ENCODE measurements at regions not wholly inside any gene's neighbourhood (a gene's known extent, or its start where the extent isn't known, plus 50 kb on each side); places are given as distances from the start of the nearest gene placed in this dataset.

DNA sequence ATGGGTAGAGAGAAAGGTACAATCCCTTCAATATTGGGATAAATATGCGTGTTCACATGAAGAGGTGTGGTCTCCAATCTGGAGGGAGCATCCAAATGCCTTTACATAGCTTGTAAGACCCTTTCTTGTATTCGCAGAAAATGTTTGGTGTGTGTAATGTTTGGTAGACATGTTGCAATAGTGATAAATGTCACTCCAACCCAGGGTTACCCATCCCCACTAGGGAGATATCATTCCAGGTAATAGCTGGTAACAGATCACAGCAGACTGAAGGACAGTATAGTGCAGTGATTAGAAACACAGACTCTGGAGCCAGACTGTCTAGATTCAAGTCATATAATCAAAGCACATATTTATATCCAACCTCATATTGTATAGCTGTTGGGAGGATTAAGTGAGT is 733.6 kb upstream of the TBX3 start:
- Histone ChIP-seq H3K9ac (ENCODE audit: low read length) (no peak overlapping the region), H3K27me3 (ENCODE audit: insufficient read depth, low read length) (no peaks in the 10 kb centered on the region), H2BK120ac (ENCODE audit: insufficient read depth, low read length, poor library complexity) (no peak overlapping the region), H3K4me2 (ENCODE audit: low read length) (no peak overlapping the region), H4K8ac (ENCODE audit: low read depth, low read length) (no peak overlapping the region), H3K9me3 (ENCODE audit: insufficient read depth, low read depth, low read length) (no peaks in the 10 kb centered on the region), H4K12ac (ENCODE audit: low read depth, low read length) (no peak overlapping the region), H3K4me3 (ENCODE audit: low read depth, low read length) (no peak overlapping the region), H3K23ac (ENCODE audit: low read length) (no peak overlapping the region), H3K27ac (ENCODE audit: low read depth, low read length) (no peak overlapping the region), H3K79me1 (ENCODE audit: low read length) (no peaks in the 10 kb centered on the region), H2BK12ac (ENCODE audit: low read length) (no peak overlapping the region), H3K36me3 (ENCODE audit: control insufficient read depth in 1 of 2, insufficient read depth in 2 of 2, low read length in 2 of 2) (no peaks in the 10 kb centered on the region), H4K91ac (ENCODE audit: low read depth, low read length) (no peak overlapping the region), H3K79me2 (ENCODE audit: control insufficient read depth, insufficient read depth, low read length, poor library complexity) (no peaks in the 10 kb centered on the region), H3K14ac (ENCODE audit: low read length) (no peak overlapping the region), H2AFZ (ENCODE audit: insufficient read depth, low read length, poor library complexity) (no peak overlapping the region), H3K4ac (ENCODE audit: low read depth, low read length) (no peak overlapping the region), H3K18ac (ENCODE audit: low read length) (no peak overlapping the region), H3K4me1 (ENCODE audit: control insufficient read depth in 1 of 2, insufficient read depth in 2 of 2, low read length in 2 of 2) (peaks cover 0 to 2% of the 10 kb centered on the region in 2 experiments), H2AK5ac (ENCODE audit: low read length) (no peak overlapping the region), H2BK5ac (ENCODE audit: low read depth, low read length, poor library complexity) (no peak overlapping the region)
- no peak for DNase-seq
- no CpG with 5 or more reads among the region's 2 CpGs for WGBS (ENCODE audit: extremely low coverage, insufficient coverage, insufficient read length)

DNA sequence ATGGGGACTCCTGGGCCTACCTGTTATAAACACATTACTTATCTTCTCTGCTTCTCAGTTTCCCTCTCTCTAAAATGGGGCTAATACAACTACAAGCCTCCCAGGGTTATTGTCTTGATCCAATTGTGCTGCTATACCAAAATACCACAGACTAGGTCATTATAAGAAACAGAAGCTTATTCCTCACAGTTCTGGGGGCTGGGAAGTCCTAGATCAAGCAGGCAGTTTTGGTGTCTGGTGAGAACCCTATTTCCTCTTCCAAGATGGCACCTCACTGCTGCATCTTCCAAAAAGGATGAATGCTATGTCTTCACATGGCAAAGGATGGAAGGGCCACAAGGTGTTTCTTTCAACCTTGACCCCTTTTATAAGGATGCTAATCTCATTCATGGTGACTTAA is 732.9 kb upstream of the TBX3 start:
- Histone ChIP-seq H3K9ac (ENCODE audit: low read length) (no peak overlapping the region), H2AFZ (ENCODE audit: insufficient read depth, low read length, poor library complexity) (no peak overlapping the region), H3K18ac (ENCODE audit: low read length) (no peak overlapping the region), H3K4ac (ENCODE audit: low read depth, low read length) (no peak overlapping the region), H3K4me2 (ENCODE audit: low read length) (no peak overlapping the region), H2BK5ac (ENCODE audit: low read depth, low read length, poor library complexity) (no peak overlapping the region), H3K36me3 (ENCODE audit: control insufficient read depth in 1 of 2, insufficient read depth in 2 of 2, low read length in 2 of 2) (no peaks in the 10 kb centered on the region), H3K27me3 (ENCODE audit: insufficient read depth, low read length) (no peaks in the 10 kb centered on the region), H4K91ac (ENCODE audit: low read depth, low read length) (no peak overlapping the region), H3K79me2 (ENCODE audit: control insufficient read depth, insufficient read depth, low read length, poor library complexity) (no peaks in the 10 kb centered on the region), H3K4me1 (ENCODE audit: control insufficient read depth in 1 of 2, insufficient read depth in 2 of 2, low read length in 2 of 2) (no peaks in the 10 kb centered on the region), H3K27ac (ENCODE audit: low read depth, low read length) (no peak overlapping the region), H4K8ac (ENCODE audit: low read depth, low read length) (no peak overlapping the region), H3K79me1 (ENCODE audit: low read length) (no peaks in the 10 kb centered on the region), H4K12ac (ENCODE audit: low read depth, low read length) (no peak overlapping the region), H2AK5ac (ENCODE audit: low read length) (no peak overlapping the region), H3K14ac (ENCODE audit: low read length) (no peak overlapping the region), H3K23ac (ENCODE audit: low read length) (no peak overlapping the region), H3K9me3 (ENCODE audit: insufficient read depth, low read depth, low read length) (no peaks in the 10 kb centered on the region), H2BK120ac (ENCODE audit: insufficient read depth, low read length, poor library complexity) (no peak overlapping the region), H3K4me3 (ENCODE audit: low read depth, low read length) (peak overlapping the region; percentile 49), H2BK12ac (ENCODE audit: low read length) (no peak overlapping the region)
- DNase-seq = no peak

- WGBS (ENCODE audit: extremely low coverage, insufficient coverage, insufficient read length) = no CpG with 5 or more reads among the region's 3 CpGs
- no peak overlapping the region for H3K9ac ChIP-seq (ENCODE audit: low read length)
These were observed 729.7 kb upstream of the TBX3 start for GRCh38 chr12:115413626-115414025.

DNA sequence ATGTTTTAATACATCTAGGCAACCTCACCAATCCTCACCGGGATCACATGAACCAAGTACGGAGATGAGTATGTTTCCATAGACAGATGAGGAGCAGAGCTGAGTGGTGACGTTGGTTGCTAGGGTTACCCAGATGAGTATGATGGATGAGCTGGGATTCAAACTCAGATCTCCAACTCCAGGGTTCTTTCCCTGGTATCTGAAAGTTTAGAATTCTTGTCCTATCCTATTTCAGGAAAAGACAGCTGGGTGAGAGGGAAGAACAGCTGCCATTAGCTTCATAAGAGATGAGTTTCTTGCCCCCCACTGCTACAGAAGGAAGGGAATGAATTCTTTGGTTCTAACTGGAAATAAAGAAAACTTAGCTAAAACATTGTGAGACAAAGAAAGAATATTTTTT is 728.9 kb upstream of the TBX3 start:
- DNase-seq = no peak
- no peak overlapping the region for H4K12ac ChIP-seq (ENCODE audit: low read depth, low read length)
- H4K91ac ChIP-seq (ENCODE audit: low read depth, low read length) = no peak overlapping the region

More at GRCh38 chr12:115413626-115414025, 729.7 kb upstream of the TBX3 start:
- no peak overlapping the region for H3K27ac ChIP-seq (ENCODE audit: low read depth, low read length)
- H2AK5ac ChIP-seq (ENCODE audit: low read length) = no peak overlapping the region
- H2AFZ ChIP-seq (ENCODE audit: insufficient read depth, low read length, poor library complexity) = no peak overlapping the region
- H2BK120ac ChIP-seq (ENCODE audit: insufficient read depth, low read length, poor library complexity) = no peak overlapping the region
- no peak overlapping the region for H4K12ac ChIP-seq (ENCODE audit: low read depth, low read length)
- no peaks in the 10 kb centered on the region for H3K4me1 ChIP-seq (ENCODE audit: control insufficient read depth in 1 of 2, insufficient read depth in 2 of 2, low read length in 2 of 2)
- H3K36me3 ChIP-seq (ENCODE audit: control insufficient read depth in 1 of 2, insufficient read depth in 2 of 2, low read length in 2 of 2) = no peaks in the 10 kb centered on the region
- H3K23ac ChIP-seq (ENCODE audit: low read length) = no peak overlapping the region
- no peak overlapping the region for H2BK12ac ChIP-seq (ENCODE audit: low read length)
- no peaks in the 10 kb centered on the region for H3K79me1 ChIP-seq (ENCODE audit: low read length)
- H3K27me3 ChIP-seq (ENCODE audit: insufficient read depth, low read length) = no peaks in the 10 kb centered on the region
- H2BK5ac ChIP-seq (ENCODE audit: low read depth, low read length, poor library complexity) = no peak overlapping the region
- H4K8ac ChIP-seq (ENCODE audit: low read depth, low read length) = no peak overlapping the region
- DNase-seq = peak; percentile 74 to 96
- H3K18ac ChIP-seq (ENCODE audit: low read length) = no peak overlapping the region
- no peaks in the 10 kb centered on the region for H3K79me2 ChIP-seq (ENCODE audit: control insufficient read depth, insufficient read depth, low read length, poor library complexity)
- H3K4ac ChIP-seq (ENCODE audit: low read depth, low read length) = no peak overlapping the region
- H3K9me3 ChIP-seq (ENCODE audit: insufficient read depth, low read depth, low read length) = no peaks in the 10 kb centered on the region
- H3K14ac ChIP-seq (ENCODE audit: low read length) = no peak overlapping the region
- no peak overlapping the region for H3K4me2 ChIP-seq (ENCODE audit: low read length)
- no peak overlapping the region for H4K91ac ChIP-seq (ENCODE audit: low read depth, low read length)
- H3K4me3 ChIP-seq (ENCODE audit: low read depth, low read length) = no peak overlapping the region

More for the DNA sequence above, 728.9 kb upstream of the TBX3 start:
- Histone ChIP-seq H3K4me3 (ENCODE audit: low read depth, low read length) (no peak overlapping the region), H2AK5ac (ENCODE audit: low read length) (no peak overlapping the region), H2BK5ac (ENCODE audit: low read depth, low read length, poor library complexity) (no peak overlapping the region), H3K4ac (ENCODE audit: low read depth, low read length) (no peak overlapping the region), H4K8ac (ENCODE audit: low read depth, low read length) (no peak overlapping the region), H3K9me3 (ENCODE audit: insufficient read depth, low read depth, low read length) (no peaks in the 10 kb centered on the region), H3K36me3 (ENCODE audit: control insufficient read depth in 1 of 2, insufficient read depth in 2 of 2, low read length in 2 of 2) (no peaks in the 10 kb centered on the region), H3K27ac (ENCODE audit: low read depth, low read length) (no peak overlapping the region), H3K23ac (ENCODE audit: low read length) (no peak overlapping the region), H3K79me1 (ENCODE audit: low read length) (no peaks in the 10 kb centered on the region), H3K79me2 (ENCODE audit: control insufficient read depth, insufficient read depth, low read length, poor library complexity) (no peaks in the 10 kb centered on the region), H3K14ac (ENCODE audit: low read length) (no peak overlapping the region), H3K4me2 (ENCODE audit: low read length) (no peak overlapping the region), H3K27me3 (ENCODE audit: insufficient read depth, low read length) (no peaks in the 10 kb centered on the region), H3K9ac (ENCODE audit: low read length) (no peak overlapping the region), H3K18ac (ENCODE audit: low read length) (no peak overlapping the region), H2BK12ac (ENCODE audit: low read length) (no peak overlapping the region), H3K4me1 (ENCODE audit: control insufficient read depth in 1 of 2, insufficient read depth in 2 of 2, low read length in 2 of 2) (no peaks in the 10 kb centered on the region), H2BK120ac (ENCODE audit: insufficient read depth, low read length, poor library complexity) (no peak overlapping the region), H2AFZ (ENCODE audit: insufficient read depth, low read length, poor library complexity) (no peak overlapping the region)
- WGBS (ENCODE audit: extremely low coverage, insufficient coverage, insufficient read length) = no CpG with 5 or more reads among the region's 3 CpGs

Data from trophoblast cell (in vitro differentiated cells and primary cell).